H1 (cell line): ENCODE measurements at regions not wholly inside any gene's neighbourhood (a gene's known extent, or its start where the extent isn't known, plus 50 kb on each side); places are given as distances from the start of the nearest gene placed in this dataset.

ENCODE experiments used
- EP300 ChIP-seq, 2 experiments: IDR thresholded peaks; 1 replicate in 1 of 2; 2 replicates in 1 of 2; pipeline ENCODE4 v1.6.1; 2011 to 2012; ENCODE audit warnings: low read depth in 2 of 2, low read length in 2 of 2, mild to moderate bottlenecking in 2 of 2, borderline replicate concordance in 1 of 2, inconsistent platforms in 1 of 2, moderate library complexity in 1 of 2
- PHF8 ChIP-seq: fragments of 200-600 bp; sonication (generic); conservative IDR thresholded peaks from 2 replicates; pipeline ENCODE4 v1.7.1; 2012; ENCODE audit warnings: low read depth, mild to moderate bottlenecking, inconsistent platforms, low read length, moderate library complexity

DNA sequence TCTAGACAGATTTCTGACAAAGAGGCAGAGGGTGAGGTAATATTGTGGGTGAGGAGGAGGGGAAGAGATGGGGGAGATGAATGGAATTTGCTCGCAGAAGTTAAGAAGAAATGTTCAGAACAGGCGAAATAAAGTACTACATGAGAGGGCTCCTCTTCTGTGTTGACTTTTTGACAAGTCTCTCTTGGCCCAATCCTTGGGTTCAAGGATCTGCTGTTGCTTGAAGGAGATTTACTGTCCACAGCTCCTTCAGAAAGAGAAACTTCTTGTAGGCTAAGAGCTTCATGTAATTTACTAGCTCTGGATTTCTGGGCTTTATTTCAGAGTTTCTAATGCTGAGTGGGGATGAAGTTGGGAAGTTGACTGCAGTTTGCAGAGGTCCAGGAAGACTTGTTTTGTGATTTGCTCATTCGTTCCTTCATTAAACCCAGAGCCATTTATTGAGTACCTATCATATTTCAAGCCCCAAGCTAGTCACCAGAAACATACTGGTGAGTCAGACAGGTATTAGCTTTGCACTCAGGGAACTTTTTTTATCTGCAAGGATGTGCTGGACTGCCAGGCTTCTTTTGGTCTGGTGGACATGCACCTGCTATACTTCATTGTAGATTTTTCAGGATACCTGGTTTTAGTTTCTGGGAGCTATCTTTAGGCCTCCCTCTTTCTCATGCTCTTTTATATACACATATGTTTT, 402.9 kb upstream of the CLINT1 start:
- TF ChIP-seq PHF8 (no peak), EP300 (IDR thresholded peaks at IDR 0.05; ENCODE audit: borderline replicate concordance in 1 of 2, low read depth in 2 of 2, low read length in 2 of 2) (no peak)
